ENCODE measurements at regions not wholly inside any gene's neighbourhood (a gene's known extent, or its start where the extent isn't known, plus 50 kb on each side); places are given as distances from the start of the nearest gene placed in this dataset.

DNA sequence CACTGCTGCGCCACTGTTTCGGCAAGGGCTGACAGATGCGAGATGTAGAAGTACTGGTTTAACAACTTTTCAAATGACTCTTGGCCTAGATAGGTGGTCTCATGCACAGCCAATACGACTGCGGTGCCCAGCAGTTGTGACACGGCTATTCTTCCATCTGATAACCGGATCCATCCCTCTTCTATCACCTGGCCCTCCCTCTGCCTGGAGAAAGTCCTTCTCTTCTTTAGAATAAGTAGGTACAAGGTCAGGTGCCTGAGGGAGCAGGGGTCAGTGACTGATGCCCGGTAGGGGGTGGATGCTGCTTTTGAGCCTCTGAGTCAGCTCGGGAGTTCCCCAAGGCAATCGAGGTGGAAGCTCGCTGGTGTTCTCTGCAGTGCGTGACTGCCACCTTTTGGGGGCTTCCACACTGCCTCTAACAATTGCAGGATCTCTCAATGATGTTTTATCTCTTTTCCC is 166.8 kb upstream of the GRIK2 start:
- no peaks in the 10 kb centered on the region for H3K79me2 ChIP-seq (replicated peaks; ENCODE audit: insufficient read depth)
- H2AFZ ChIP-seq, result no peak overlapping the region
- H3K27me3 Mint-ChIP-seq (ENCODE audit: insufficient read depth, low read depth, poor library complexity), result peaks cover 6% of the 10 kb centered on the region
- H3K27me3 ChIP-seq (ENCODE audit: insufficient read depth), result no peaks in the 10 kb centered on the region
- H3K27ac ChIP-seq (ENCODE audit: low read depth), result no peak overlapping the region
- H3K4me2 ChIP-seq, result no peak overlapping the region; the same call in 1 of the 2 replicates
- H3K36me3 Mint-ChIP-seq (ENCODE audit: low read depth), result peaks cover 23% of the 10 kb centered on the region; the same call in 2 of the 3 replicates
- no peak overlapping the region for H3K4me3 ChIP-seq
- peaks cover 8% of the 10 kb centered on the region for H3K4me1 Mint-ChIP-seq
- peak; percentile 91 for DNase-seq (ENCODE audit: low spot score)
- H3K4me1 ChIP-seq (ENCODE audit: insufficient read depth), result no peaks in the 10 kb centered on the region; the same call in 1 of the 2 replicates
- peaks cover 3% of the 10 kb centered on the region; the same call in 1 of the 2 replicates for H3K36me3 ChIP-seq (ENCODE audit: insufficient read depth)
- ATAC-seq, result peak; percentile 91
- H3F3A ChIP-seq (replicated peaks; ENCODE audit: low read depth), result no peaks in the 10 kb centered on the region
- TF ChIP-seq, protein P1, sequence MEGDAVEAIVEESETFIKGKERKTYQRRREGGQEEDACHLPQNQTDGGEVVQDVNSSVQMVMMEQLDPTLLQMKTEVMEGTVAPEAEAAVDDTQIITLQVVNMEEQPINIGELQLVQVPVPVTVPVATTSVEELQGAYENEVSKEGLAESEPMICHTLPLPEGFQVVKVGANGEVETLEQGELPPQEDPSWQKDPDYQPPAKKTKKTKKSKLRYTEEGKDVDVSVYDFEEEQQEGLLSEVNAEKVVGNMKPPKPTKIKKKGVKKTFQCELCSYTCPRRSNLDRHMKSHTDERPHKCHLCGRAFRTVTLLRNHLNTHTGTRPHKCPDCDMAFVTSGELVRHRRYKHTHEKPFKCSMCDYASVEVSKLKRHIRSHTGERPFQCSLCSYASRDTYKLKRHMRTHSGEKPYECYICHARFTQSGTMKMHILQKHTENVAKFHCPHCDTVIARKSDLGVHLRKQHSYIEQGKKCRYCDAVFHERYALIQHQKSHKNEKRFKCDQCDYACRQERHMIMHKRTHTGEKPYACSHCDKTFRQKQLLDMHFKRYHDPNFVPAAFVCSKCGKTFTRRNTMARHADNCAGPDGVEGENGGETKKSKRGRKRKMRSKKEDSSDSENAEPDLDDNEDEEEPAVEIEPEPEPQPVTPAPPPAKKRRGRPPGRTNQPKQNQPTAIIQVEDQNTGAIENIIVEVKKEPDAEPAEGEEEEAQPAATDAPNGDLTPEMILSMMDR (conservative IDR thresholded peaks at IDR 0.05; ENCODE audit: low read depth in 2 of 2), result peak; percentile 77 to 92
- no peak for TF ChIP-seq NANOG (IDR thresholded peaks at IDR 0.05; ENCODE audit: borderline replicate concordance)
- peak overlapping the region; percentile 72 for H3K27ac Mint-ChIP-seq
- H3K4me3 Mint-ChIP-seq, result no peak overlapping the region
- H4K20me1 ChIP-seq (replicated peaks; ENCODE audit: insufficient read depth), result no peaks in the 10 kb centered on the region
- peaks cover 3% of the 10 kb centered on the region; the same call in 1 of the 2 replicates for H3K9me2 ChIP-seq (ENCODE audit: insufficient read depth)
- H3K9me3 Mint-ChIP-seq, result peaks cover 29% of the 10 kb centered on the region

DNA sequence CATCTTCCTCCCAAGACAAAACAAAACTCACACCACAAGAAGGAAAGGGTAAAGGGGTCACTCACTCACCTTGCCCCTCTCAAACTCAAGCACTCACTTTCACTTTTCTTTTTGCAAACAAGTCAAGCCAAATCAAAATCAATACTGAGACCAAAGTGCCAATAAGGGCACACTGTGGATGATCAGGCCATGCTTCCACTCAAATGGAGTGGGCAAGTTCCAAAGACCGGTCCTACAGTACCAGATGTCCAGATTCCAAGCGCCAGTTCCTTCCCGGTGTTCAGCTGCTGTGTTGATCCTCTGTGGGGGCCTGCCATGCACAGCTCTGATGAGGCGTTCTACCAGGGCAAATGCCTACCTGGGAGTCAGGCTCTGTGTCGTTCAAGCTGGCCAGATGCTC is 162.6 kb upstream of the GRIK2 start:
- Mint-ChIP-seq H3K27ac (no peak overlapping the region), H3K27me3 (ENCODE audit: insufficient read depth, low read depth, poor library complexity) (peaks cover 6% of the 10 kb centered on the region), H3K36me3 (ENCODE audit: low read depth) (peaks cover 10% of the 10 kb centered on the region; the same call in 1 of the 3 replicates), H3K9me3 (peaks cover 9% of the 10 kb centered on the region; the same call in 2 of the 3 replicates), H3K4me3 (no peak overlapping the region), H3K4me1 (peaks cover 8% of the 10 kb centered on the region)
- no peaks in the 10 kb centered on the region for H3K36me3 ChIP-seq (ENCODE audit: insufficient read depth)
- H3K79me2 ChIP-seq (replicated peaks; ENCODE audit: insufficient read depth), result no peaks in the 10 kb centered on the region
- H3F3A ChIP-seq (replicated peaks; ENCODE audit: low read depth), result no peaks in the 10 kb centered on the region
- H3K4me2 ChIP-seq, result no peak overlapping the region
- H4K20me1 ChIP-seq (replicated peaks; ENCODE audit: insufficient read depth), result no peaks in the 10 kb centered on the region
- H2AFZ ChIP-seq, result no peak overlapping the region
- no peaks in the 10 kb centered on the region for H3K27me3 ChIP-seq (ENCODE audit: insufficient read depth)
- DNase-seq (ENCODE audit: low spot score), result no peak
- H3K9me2 ChIP-seq (ENCODE audit: insufficient read depth), result no peaks in the 10 kb centered on the region
- no peaks in the 10 kb centered on the region; the same call in 1 of the 2 replicates for H3K4me1 ChIP-seq (ENCODE audit: insufficient read depth)
- no peak overlapping the region for H3K4me3 ChIP-seq
- no peak for ATAC-seq
- H3K27ac ChIP-seq (ENCODE audit: low read depth), result no peak overlapping the region
- TF ChIP-seq NANOG (IDR thresholded peaks at IDR 0.05; ENCODE audit: borderline replicate concordance) (no peak), ZNF331 (CRISPR knock-in tag; IDR thresholded peaks at IDR 0.05; ENCODE audit: low read depth) (no peak), JUNB (IDR thresholded peaks at IDR 0.05; ENCODE audit: unreplicated experiment) (no peak), EZH2phosphoT487 (IDR thresholded peaks at IDR 0.05; ENCODE audit: unreplicated experiment) (no peak), POLR2AphosphoS5 (IDR thresholded peaks at IDR 0.05; ENCODE audit: low read depth) (no peak), ZNF114 (CRISPR knock-in tag; IDR thresholded peaks at IDR 0.05) (no peak), CREB1 (CRISPR knock-in tag; IDR thresholded peaks at IDR 0.05; ENCODE audit: low read depth) (no peak)
- TF ChIP-seq, protein P2, sequence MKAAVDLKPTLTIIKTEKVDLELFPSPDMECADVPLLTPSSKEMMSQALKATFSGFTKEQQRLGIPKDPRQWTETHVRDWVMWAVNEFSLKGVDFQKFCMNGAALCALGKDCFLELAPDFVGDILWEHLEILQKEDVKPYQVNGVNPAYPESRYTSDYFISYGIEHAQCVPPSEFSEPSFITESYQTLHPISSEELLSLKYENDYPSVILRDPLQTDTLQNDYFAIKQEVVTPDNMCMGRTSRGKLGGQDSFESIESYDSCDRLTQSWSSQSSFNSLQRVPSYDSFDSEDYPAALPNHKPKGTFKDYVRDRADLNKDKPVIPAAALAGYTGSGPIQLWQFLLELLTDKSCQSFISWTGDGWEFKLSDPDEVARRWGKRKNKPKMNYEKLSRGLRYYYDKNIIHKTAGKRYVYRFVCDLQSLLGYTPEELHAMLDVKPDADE (IDR thresholded peaks at IDR 0.05), result no peak
- TF ChIP-seq, protein P3, sequence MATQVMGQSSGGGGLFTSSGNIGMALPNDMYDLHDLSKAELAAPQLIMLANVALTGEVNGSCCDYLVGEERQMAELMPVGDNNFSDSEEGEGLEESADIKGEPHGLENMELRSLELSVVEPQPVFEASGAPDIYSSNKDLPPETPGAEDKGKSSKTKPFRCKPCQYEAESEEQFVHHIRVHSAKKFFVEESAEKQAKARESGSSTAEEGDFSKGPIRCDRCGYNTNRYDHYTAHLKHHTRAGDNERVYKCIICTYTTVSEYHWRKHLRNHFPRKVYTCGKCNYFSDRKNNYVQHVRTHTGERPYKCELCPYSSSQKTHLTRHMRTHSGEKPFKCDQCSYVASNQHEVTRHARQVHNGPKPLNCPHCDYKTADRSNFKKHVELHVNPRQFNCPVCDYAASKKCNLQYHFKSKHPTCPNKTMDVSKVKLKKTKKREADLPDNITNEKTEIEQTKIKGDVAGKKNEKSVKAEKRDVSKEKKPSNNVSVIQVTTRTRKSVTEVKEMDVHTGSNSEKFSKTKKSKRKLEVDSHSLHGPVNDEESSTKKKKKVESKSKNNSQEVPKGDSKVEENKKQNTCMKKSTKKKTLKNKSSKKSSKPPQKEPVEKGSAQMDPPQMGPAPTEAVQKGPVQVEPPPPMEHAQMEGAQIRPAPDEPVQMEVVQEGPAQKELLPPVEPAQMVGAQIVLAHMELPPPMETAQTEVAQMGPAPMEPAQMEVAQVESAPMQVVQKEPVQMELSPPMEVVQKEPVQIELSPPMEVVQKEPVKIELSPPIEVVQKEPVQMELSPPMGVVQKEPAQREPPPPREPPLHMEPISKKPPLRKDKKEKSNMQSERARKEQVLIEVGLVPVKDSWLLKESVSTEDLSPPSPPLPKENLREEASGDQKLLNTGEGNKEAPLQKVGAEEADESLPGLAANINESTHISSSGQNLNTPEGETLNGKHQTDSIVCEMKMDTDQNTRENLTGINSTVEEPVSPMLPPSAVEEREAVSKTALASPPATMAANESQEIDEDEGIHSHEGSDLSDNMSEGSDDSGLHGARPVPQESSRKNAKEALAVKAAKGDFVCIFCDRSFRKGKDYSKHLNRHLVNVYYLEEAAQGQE (IDR thresholded peaks at IDR 0.05; ENCODE audit: unreplicated experiment), result no peak
